Hepatocyte (in vitro differentiated cells): ENCODE measurements at regions not wholly inside any gene's neighbourhood (a gene's known extent, or its start where the extent isn't known, plus 50 kb on each side); places are given as distances from the start of the nearest gene placed in this dataset.
A peak's percentile ranks its signal among the peaks of the same experiment; 100 is the strongest.

ENCODE experiments used
- DNase-seq: peaks from one replicate; pipeline ENCODE4 v3.0.0-alpha.2; 2016; ENCODE audit warnings: low spot score
- H2AFZ ChIP-seq: fragments of 200-600 bp; sonication (generic); 2 replicates; pipeline ENCODE4 v1.6.0; 2016; ENCODE audit warnings: antibody characterized with exemption, mild to moderate bottlenecking
- H3K27ac ChIP-seq: fragments of 200-600 bp; sonication (generic); 2 replicates; pipeline ENCODE4 v1.5.1; 2016; ENCODE audit warnings: mild to moderate bottlenecking
- H3K27me3 ChIP-seq: fragments of 200-600 bp; sonication (generic); 2 replicates; pipeline ENCODE4 v1.6.1; 2016
- H3K36me3 ChIP-seq: fragments of 200-600 bp; sonication (generic); replicated peaks from 2 replicates; pipeline ENCODE4 v1.5.1; 2016; ENCODE audit warnings: low read depth; ENCODE audit not compliant: insufficient read depth
- H3K4me1 ChIP-seq: fragments of 200-600 bp; sonication (generic); 2 replicates; pipeline ENCODE4 v1.5.1; 2016; ENCODE audit warnings: mild to moderate bottlenecking, moderate library complexity; ENCODE audit not compliant: insufficient read depth
- H3K4me2 ChIP-seq: fragments of 200-600 bp; sonication (generic); 2 replicates; pipeline ENCODE4 v1.6.0; 2016
- H3K4me3 ChIP-seq: fragments of 200-600 bp; sonication (generic); 2 replicates; pipeline ENCODE4 v1.5.1; 2016; ENCODE audit warnings: mild to moderate bottlenecking
- H3K79me2 ChIP-seq: fragments of 200-600 bp; sonication (generic); 2 replicates; pipeline ENCODE4 v1.6.0; 2017; ENCODE audit warnings: mild to moderate bottlenecking
- H3K9me2 ChIP-seq: fragments of 200-600 bp; sonication (generic); replicated peaks from 2 replicates; pipeline ENCODE4 v1.6.0; 2017; ENCODE audit warnings: mild to moderate bottlenecking; ENCODE audit not compliant: insufficient read depth
- H3K9me3 ChIP-seq: fragments of 200-600 bp; sonication (generic); 2 replicates; pipeline ENCODE4 v1.5.1; 2016; ENCODE audit warnings: low read depth, mild to moderate bottlenecking
- H4K20me1 ChIP-seq: fragments of 200-600 bp; sonication (generic); 2 replicates; pipeline ENCODE4 v1.6.0; 2016; ENCODE audit warnings: mild to moderate bottlenecking; ENCODE audit not compliant: insufficient read depth, poor library complexity, severe bottlenecking
- EZH2 ChIP-seq: fragments of 200-600 bp; sonication (generic); IDR thresholded peaks from 2 replicates; pipeline ENCODE4 v1.6.1; 2016; ENCODE audit warnings: antibody characterized with exemption, mild to moderate bottlenecking, borderline replicate concordance
- EZH2phosphoT487 ChIP-seq: fragments of 200-600 bp; sonication (generic); IDR thresholded peaks from one replicate; pipeline ENCODE4 v1.6.1; 2018; ENCODE audit warnings: antibody characterized with exemption, mild to moderate bottlenecking, low read depth, moderate library complexity; ENCODE audit not compliant: unreplicated experiment, severe bottlenecking
- WGBS: methylation state at CpG from one replicate; pipeline ENCODE4 v1.1.6; 2016; ENCODE audit warnings: low lambda C conversion rate; ENCODE audit errors: missing lambda C conversion rate; 5-methylcytosine and 5-hydroxymethylcytosine counted together
- TF ChIP-seq, protein P1 (sequence below): fragments of 200-600 bp; sonication (generic); IDR thresholded peaks from 2 replicates; pipeline ENCODE4 v1.5.1; 2016; ENCODE audit warnings: antibody characterized with exemption, mild to moderate bottlenecking; ENCODE audit not compliant: poor library complexity

DNA sequence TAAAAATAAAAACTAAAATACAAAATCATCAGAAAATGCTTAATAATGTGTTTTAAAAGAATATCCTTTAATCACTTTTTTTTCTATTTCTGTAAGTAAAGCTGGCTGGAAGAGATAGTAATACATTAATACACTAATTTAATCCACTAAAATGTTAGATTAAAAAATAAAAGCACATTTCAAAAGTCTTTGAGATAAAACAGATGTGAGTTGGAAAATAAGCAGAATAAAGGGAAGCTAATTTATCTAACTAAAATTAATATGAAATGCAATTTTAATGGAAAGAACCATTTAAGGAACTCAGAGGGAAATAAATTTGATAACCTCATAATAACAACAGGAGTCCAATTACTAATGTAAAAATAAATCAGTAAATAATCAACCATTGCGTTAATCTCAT is 774.8 kb upstream of the MBL2 start:
- no peaks in the 10 kb centered on the region for H3K79me2 ChIP-seq
- no peak for DNase-seq
- H3K9me3 ChIP-seq: no peaks in the 10 kb centered on the region
- no peaks in the 10 kb centered on the region for H4K20me1 ChIP-seq
- no peaks in the 10 kb centered on the region for H3K9me2 ChIP-seq
- no peak overlapping the region for H3K4me3 ChIP-seq
- 98% methylated on average over 1 of the region's 1 CpG for WGBS
- H3K4me1 ChIP-seq: no peaks in the 10 kb centered on the region
- no peak overlapping the region for H2AFZ ChIP-seq
- TF ChIP-seq EZH2 (no peak), EZH2phosphoT487 (no peak)
- TF ChIP-seq, protein P1, sequence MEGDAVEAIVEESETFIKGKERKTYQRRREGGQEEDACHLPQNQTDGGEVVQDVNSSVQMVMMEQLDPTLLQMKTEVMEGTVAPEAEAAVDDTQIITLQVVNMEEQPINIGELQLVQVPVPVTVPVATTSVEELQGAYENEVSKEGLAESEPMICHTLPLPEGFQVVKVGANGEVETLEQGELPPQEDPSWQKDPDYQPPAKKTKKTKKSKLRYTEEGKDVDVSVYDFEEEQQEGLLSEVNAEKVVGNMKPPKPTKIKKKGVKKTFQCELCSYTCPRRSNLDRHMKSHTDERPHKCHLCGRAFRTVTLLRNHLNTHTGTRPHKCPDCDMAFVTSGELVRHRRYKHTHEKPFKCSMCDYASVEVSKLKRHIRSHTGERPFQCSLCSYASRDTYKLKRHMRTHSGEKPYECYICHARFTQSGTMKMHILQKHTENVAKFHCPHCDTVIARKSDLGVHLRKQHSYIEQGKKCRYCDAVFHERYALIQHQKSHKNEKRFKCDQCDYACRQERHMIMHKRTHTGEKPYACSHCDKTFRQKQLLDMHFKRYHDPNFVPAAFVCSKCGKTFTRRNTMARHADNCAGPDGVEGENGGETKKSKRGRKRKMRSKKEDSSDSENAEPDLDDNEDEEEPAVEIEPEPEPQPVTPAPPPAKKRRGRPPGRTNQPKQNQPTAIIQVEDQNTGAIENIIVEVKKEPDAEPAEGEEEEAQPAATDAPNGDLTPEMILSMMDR: no peak
- H3K4me2 ChIP-seq: no peak overlapping the region
- H3K36me3 ChIP-seq: no peaks in the 10 kb centered on the region
- no peak overlapping the region for H3K27ac ChIP-seq
- H3K27me3 ChIP-seq: no peaks in the 10 kb centered on the region

DNA sequence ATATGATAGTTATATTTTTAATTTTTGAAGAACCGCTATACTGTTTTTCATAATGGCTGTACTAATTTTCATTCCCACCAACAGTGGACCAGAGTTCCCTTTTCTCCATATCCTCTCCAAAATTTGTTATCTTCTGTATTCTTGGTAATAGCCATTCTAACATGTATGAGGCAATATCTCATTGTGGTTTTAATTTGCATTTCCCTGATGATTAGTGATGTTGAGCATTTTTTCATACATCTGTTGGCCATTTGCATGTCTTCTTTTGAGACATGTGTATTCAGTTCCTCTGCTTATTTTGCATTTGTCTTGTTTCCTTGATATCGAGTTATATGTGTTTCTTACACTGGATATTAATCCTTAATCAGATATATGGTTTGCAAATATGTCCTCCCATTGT is 770.8 kb upstream of the MBL2 start:
- no peaks in the 10 kb centered on the region for H3K9me3 ChIP-seq
- no peaks in the 10 kb centered on the region for H4K20me1 ChIP-seq
- WGBS: 98% methylated on average over 2 of the region's 2 CpGs
- no peaks in the 10 kb centered on the region for H3K27me3 ChIP-seq
- DNase-seq: no peak
- H3K4me3 ChIP-seq: no peak overlapping the region
- no peaks in the 10 kb centered on the region for H3K79me2 ChIP-seq
- H3K36me3 ChIP-seq: no peaks in the 10 kb centered on the region
- H3K4me2 ChIP-seq: no peak overlapping the region
- no peak overlapping the region for H2AFZ ChIP-seq
- TF ChIP-seq EZH2: no peak
- no peak for TF ChIP-seq EZH2phosphoT487
- TF ChIP-seq, protein P1: no peak
- no peaks in the 10 kb centered on the region for H3K9me2 ChIP-seq
- no peaks in the 10 kb centered on the region for H3K4me1 ChIP-seq
- no peak overlapping the region for H3K27ac ChIP-seq

DNA sequence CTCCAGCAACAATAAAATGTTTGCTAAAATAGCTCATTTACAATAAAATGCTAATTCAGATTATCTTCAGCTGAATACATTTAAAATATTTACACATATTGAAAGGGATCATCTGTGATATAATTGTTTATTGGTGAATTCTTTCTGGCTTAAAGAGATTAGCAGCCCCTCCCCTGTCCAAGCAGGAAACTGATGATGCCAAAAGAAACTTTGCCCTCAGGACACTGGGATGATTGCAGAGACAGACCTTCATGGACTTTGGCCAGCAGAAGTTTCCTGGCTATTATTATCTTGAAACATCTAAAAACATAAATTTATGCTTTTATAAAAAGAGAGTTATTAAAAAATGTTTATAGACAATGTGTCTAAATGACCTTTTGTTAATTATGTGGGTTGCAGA is 764.9 kb upstream of the MBL2 start:
- Histone ChIP-seq H3K4me2 (no peak overlapping the region), H3K9me2 (no peaks in the 10 kb centered on the region), H3K4me1 (no peaks in the 10 kb centered on the region), H4K20me1 (no peaks in the 10 kb centered on the region), H3K79me2 (no peaks in the 10 kb centered on the region), H3K27ac (peak overlapping the region; percentile 2), H3K4me3 (no peak overlapping the region), H3K27me3 (no peaks in the 10 kb centered on the region), H3K36me3 (no peaks in the 10 kb centered on the region), H3K9me3 (no peaks in the 10 kb centered on the region), H2AFZ (peak overlapping the region; percentile 13)
- DNase-seq: peak; percentile 16
- TF ChIP-seq, protein P1: no peak
- TF ChIP-seq EZH2phosphoT487 (no peak), EZH2 (no peak)

DNA sequence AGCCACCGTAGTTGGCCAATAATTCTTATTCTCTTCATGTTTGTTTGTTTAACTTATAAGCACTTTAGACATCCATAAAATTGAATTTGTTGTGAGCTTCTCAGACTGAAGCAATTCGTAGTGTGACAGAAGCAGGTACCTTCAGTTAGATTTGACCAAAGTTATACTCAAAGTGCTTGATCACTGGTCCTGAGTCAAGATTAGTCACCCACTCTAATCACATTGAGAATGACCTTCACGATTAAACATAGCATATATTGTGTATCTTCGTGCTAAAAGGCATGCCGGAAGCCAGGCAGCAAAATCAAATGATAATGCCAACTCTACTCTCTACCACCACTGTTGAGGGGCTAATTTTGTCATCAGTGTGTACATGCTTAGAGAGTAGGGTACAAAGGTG is 763.7 kb upstream of the MBL2 start:
- Histone ChIP-seq H3K79me2 (no peaks in the 10 kb centered on the region), H3K9me2 (no peaks in the 10 kb centered on the region), H4K20me1 (no peaks in the 10 kb centered on the region), H3K4me3 (no peak overlapping the region), H3K27ac (no peak overlapping the region), H3K4me1 (no peaks in the 10 kb centered on the region), H3K36me3 (no peaks in the 10 kb centered on the region), H3K4me2 (no peak overlapping the region), H3K27me3 (no peaks in the 10 kb centered on the region), H2AFZ (no peak overlapping the region), H3K9me3 (no peaks in the 10 kb centered on the region)
- no peak for DNase-seq
- TF ChIP-seq EZH2: no peak
- WGBS: 75% methylated on average over 5 of the region's 5 CpGs
